ENCODE measurements at regions not wholly inside any gene's neighbourhood (a gene's known extent, or its start where the extent isn't known, plus 50 kb on each side); places are given as distances from the start of the nearest gene placed in this dataset.

DNA sequence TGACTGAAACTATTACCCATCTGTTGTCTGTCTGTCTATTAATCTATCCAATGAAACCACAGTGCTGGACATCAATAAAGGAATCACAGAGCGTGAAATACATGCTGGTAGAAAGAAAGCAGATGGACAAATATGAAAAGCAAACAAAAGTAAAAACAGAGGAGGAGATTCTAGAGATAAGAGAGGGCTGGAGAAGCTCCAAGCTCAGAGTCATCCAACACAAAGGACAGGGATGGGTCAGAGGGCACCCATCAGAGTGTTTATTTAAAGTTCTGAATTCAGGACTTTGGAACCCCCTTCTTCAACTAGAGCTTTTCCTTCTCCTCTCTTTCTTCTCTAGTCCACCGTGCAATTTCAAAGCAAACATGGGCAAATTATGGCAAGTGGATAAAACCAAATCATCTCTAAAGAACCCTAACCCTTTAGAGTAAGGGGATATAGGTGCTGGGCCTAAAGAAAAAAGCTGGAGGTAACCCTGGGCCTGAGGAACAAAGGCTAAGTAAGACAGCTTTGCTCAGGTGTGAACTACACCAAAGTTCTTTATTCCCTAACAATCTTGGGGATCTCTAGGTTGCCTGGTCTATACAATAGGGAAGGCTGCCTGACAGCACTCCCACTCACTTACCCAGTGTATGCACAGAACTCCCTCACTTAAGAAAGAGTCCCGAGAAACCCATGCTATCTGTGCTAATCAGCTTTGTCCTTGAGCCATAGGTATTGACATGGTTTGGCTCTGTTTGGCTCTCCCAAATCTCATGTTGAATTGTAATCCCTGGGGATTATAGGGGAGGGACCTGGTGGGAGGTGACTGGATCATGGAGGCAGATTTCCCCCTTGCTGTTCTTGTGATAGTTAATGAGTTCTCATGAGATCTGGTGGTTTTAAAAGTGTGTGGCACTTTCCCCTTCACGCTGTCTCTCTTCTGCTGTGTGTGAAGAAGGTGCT is 97.0 kb downstream of the BAMBI start:
- H3K4me3 ChIP-seq (ENCODE audit: low read length), result no peak overlapping the region
- no peak for TF ChIP-seq ZNF274 (IDR thresholded peaks at IDR 0.05; ENCODE audit: low read depth, low read length)

DNA sequence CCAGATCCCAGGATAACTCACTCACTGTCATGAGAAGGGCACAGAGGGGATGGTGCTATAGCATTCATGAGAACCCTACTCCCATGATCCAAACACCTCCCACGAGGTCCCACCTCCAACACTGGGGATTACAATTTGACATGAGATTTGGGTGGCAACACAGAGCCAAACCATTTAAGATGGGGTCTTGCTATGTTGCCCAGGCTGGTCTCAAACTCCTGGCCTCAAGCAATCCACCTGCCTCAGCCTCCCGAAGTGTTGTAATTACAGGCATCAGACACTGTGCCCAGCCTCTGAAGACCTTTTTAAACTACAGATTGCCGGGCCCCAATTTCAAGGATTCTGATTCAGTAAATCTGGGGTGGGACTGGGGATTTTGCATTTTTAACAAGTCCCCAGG is 98.5 kb downstream of the BAMBI start:
- TF ChIP-seq ZNF274 (IDR thresholded peaks at IDR 0.05; ENCODE audit: low read depth, low read length), result no peak
- H3K4me3 ChIP-seq (ENCODE audit: low read length), result no peak overlapping the region

DNA sequence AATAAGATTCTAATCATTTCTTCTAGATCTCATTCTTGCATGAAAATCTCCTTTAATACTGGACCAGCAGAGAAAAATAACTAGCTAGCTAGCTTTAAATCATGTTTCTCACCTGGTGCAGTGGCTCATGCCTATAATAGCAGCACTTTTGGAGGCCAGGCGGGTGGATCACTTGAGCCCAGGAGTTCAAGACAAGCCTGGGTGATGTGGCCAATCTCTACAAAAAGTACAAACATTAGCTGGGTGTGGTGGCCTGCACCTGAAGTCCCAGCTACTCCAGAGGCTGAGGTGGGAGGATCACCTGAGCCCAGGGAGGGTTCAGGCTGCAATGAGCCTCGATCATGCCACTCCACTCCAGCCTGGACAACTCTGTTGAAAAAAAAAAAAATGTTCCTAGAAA is 99.2 kb downstream of the BAMBI start:
- TF ChIP-seq ZNF274 (IDR thresholded peaks at IDR 0.05; ENCODE audit: low read depth, low read length), result no peak
- no peak overlapping the region for H3K4me3 ChIP-seq (ENCODE audit: low read length)

DNA sequence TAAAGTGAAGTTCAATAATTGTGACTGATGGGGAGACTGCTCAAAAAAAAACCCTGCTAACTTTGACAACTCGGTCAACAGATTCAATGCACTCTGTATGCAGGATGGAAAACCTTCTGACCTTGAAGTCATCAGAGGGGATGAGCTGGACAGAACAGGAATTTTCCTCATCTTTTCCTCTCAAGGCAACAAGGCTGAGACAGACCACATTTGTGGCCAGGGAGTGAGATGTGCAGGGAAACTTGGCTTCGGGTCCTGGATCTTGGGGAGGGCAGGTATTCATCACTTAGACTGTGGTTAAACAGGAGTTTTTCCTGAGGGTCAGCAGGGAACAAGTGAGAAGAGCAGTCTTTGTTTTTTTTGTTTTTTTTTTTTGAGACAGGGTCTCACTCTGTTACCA is 100.6 kb downstream of the BAMBI start:
- TF ChIP-seq ZNF274 (IDR thresholded peaks at IDR 0.05; ENCODE audit: low read depth, low read length), result no peak
- H3K4me3 ChIP-seq (ENCODE audit: low read length), result no peak overlapping the region

DNA sequence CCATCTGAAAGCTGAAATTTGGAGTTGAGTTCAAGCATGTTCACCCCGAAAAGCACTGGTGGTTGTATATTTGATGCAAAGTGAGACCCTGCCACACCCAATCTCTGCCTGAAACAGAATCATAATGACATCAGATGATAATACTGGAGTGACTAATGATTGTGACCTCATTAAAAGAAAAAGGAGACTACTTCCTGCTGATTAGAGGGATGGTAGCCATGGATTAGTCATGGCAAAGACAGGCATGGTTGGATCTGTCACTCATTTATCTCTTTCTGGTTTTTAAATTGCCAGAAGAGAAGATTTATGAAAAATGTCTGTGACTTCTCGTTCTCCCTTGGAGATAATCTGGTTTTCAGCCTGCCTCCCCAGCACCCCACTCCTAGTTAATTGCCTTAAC is 101.2 kb downstream of the BAMBI start:
- no peak overlapping the region for H3K4me3 ChIP-seq (ENCODE audit: low read length)
- TF ChIP-seq ZNF274 (IDR thresholded peaks at IDR 0.05; ENCODE audit: low read depth, low read length), result no peak

DNA sequence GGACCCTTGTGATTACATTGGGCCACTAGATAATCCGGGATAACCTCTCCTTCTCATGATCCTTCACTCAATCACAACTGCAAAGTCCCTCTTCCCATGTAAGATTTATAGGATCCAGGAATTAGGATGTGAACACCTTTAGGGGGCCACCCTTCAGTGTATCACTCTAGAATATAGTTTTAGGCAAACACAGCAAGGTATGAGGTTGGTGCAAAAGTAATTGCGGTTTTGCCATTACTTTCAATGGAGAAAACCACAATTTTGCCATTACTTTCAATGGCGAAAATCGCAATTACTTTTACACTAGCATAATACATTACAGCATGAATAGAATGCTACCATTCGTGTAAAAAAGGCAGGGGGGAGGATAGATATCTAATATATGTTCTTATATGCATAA is 104.0 kb downstream of the BAMBI start:
- no peak for TF ChIP-seq ZNF274 (IDR thresholded peaks at IDR 0.05; ENCODE audit: low read depth, low read length)
- H3K4me3 ChIP-seq (ENCODE audit: low read length), result no peak overlapping the region

DNA sequence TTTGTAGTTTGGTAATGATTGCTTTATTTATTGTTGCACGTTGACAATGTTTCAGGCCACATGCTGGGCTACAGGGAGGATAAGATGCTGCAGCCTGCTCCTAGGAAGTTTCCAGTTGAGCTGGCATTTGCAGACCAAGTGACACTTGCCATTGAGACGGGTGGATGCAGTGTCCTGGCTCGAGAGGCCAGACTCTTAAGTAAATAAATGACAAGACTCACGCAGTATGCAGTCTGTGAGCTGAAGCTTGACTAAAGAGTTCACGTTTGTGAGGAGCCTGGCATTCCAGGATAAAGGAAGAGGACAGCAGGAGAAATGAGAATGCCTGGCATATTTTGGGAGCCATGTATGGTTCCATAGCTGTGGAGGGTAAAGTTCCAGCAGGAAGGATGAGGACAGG is 105.8 kb downstream of the BAMBI start:
- TF ChIP-seq ZNF274 (IDR thresholded peaks at IDR 0.05; ENCODE audit: low read depth, low read length), result no peak
- no peak overlapping the region for H3K4me3 ChIP-seq (ENCODE audit: low read length)

DNA sequence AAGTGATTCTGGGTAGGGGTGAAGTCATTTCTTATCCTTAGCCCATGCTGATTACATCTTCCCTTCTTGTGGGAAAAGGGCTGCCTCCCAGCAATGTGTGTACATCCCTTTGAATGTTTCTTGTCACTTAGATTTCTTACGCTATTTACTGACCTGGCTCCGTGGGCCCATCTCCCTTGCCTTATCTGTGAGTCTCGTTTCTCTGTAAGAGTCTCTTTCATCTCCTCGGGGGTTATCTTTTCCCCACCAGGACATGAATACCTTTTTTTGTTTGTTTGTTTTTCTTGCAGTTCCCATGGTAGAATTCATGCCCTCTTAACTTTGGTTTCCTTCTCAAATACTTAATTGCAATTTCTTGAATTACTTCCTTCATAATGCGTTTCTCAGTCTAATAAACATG is 107.7 kb downstream of the BAMBI start:
- TF ChIP-seq ZNF274 (IDR thresholded peaks at IDR 0.05; ENCODE audit: low read depth, low read length), result no peak
- H3K4me3 ChIP-seq (ENCODE audit: low read length), result no peak overlapping the region

DNA sequence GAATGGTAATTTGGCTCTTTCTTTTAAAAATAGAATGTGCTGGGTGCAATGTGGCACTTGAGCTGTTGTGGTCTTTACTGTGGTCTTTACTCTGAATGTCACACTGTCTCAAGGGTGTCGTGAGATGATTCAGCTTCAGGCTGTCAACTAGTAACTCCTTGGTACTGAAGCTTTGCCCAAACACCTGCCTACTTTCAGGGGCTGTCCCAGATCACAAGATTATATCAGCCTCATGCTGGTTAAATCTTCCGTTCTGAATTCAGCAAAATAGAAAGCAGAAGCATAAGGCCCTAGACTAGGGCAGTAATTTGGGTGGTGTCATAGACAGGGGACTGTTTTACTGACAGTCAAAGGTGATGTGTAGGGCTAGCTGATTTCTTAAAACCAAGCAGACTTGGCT is 110.9 kb downstream of the BAMBI start:
- H3K4me3 ChIP-seq (ENCODE audit: low read length), result no peak overlapping the region
- no peak for TF ChIP-seq ZNF274 (IDR thresholded peaks at IDR 0.05; ENCODE audit: low read depth, low read length)

DNA sequence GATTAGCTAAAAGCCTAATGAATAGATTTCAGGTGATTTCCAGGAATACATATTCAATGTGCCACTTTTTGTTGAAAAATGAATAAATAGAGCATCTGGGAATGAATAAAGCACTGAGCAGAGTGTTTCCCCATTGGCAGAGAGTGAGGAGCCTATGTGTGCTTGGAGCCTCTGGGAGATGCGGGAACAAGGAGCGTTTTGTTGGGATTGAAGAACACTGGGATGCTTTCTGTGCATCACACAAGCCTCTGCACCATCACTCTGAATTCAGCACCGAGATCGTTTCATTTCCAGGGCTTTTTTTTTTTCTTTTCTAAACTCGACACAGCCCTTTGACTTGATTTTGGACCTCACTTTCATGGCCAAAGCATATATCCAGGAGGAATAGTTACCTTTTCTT is 111.4 kb downstream of the BAMBI start:
- TF ChIP-seq ZNF274 (IDR thresholded peaks at IDR 0.05; ENCODE audit: low read depth, low read length), result no peak
- H3K4me3 ChIP-seq (ENCODE audit: low read length), result no peak overlapping the region

DNA sequence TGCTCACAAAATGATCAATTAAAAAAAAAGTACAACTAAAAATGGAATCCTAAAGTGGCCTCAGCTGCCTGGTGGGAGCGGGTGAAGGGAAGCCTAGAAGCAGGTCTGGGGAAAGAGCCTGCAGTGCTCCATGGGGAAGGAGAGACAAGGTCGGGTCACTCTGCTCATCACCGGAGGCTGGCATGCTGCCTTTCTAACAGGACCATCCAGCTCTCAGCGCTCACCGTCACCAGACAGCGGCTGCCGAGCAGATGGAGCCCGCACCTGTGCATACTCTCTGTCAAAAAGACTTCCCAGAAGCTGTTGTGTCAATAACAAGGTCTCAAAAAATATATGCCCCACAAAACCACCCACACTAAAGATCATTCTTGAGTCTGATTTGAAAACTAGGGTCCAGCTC is 112.8 kb downstream of the BAMBI start:
- H3K4me3 ChIP-seq (ENCODE audit: low read length), result no peak overlapping the region
- no peak for TF ChIP-seq ZNF274 (IDR thresholded peaks at IDR 0.05; ENCODE audit: low read depth, low read length)

DNA sequence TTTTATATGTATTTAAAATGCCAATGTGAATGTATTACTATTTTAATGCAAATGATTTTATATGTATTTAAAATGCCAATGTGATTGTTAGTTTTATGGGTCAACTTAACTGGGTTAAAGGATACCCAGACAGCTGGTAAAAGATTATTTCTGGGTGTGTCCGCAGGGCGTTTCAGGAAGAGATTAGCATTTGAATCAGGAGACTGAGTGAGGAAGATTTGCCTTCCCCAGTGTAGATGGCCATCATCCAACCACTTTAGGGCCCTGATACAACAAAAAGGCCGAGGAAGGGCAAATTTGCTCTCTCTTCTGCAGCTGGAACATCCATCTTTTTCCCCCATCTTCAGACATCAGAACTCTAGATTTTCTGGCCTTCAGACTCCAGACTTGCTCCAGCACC is 116.2 kb downstream of the BAMBI start:
- H3K4me3 ChIP-seq (ENCODE audit: low read length), result no peak overlapping the region
- TF ChIP-seq ZNF274 (IDR thresholded peaks at IDR 0.05; ENCODE audit: low read depth, low read length), result no peak

DNA sequence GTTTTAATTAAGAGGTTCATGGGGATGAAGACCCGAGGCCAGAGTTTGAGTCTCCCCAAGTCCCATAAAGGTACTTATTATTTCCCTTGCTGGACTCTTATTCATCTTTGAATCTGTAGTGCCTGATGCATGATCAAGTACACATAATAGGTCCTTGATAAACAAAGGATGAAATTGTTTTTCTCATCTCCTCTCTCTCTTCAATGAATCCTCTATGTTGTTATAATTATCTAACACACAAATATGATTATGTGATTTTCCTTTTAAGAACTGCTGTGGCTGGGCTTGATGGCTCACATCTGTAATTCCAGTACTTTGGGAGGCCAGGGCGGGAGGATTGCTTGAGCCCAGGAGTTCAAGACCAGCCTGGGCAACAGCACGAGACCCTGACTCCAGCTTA is 117.7 kb downstream of the BAMBI start:
- TF ChIP-seq ZNF274 (IDR thresholded peaks at IDR 0.05; ENCODE audit: low read depth, low read length), result no peak
- no peak overlapping the region for H3K4me3 ChIP-seq (ENCODE audit: low read length)

DNA sequence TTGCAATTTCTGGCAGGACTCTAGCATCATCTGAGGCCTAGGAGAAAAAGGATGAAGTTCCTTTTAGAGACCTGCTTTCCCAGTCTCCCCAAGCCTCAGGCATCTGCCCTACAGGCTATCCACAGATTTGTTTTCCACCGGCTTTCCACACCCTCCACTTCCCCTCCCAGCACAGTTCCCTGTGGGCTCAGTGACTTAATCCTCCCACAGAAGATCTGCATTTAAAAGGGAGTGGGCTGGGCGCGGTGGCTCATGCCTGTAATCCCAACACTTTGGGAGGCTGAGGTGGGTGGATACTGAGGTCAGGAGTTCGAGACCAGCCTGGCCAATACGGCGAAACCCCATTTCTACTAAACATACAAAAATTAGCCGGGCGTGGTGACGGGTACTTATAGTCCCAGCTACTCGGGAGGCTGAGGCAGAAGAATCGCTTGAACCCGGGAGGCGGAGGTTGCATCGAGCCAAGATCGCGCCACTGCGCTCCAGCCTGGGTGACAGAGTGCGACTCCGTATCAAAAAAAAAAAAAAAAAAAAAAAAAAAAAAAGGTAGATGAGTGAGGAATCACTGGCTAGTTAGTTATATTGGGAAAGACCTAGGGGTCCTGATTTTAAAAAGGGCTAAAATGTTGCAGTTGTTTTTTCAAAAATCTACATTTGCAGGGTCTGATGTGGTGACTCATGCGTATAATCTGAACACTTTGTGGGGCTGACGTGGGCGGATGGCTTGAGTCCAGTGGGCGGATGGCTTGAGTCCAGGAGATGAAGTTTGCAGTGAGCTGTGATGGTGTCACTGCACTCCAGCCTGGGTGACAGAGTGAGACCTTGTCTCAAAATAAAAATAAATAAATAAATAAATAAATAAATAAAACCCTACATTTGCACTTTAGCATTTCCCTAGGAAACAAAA is 119.5 kb downstream of the BAMBI start:
- TF ChIP-seq ZNF274 (IDR thresholded peaks at IDR 0.05; ENCODE audit: low read depth, low read length), result no peak
- no peak overlapping the region for H3K4me3 ChIP-seq (ENCODE audit: low read length)

DNA sequence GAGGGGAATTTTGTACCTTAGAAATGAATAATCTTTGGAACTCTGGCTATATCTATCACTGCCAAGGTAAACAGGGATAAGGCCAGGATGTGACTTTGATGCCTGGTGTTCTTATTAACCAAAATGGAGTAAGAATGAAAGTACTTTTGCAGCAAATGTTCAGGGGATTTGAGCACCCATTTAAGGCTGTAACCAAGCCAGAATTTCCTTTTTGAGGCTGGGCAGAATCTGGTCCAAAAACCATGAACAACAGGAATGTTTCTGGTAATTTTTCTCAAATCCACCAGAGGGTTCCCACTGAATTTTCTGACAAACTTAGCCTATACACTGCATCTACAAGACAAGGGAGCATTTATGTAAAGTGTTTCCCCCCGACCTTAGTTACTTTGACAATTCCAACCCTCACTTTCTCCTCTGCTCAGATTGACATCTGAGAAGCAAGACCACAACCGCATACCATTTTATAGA is 120.6 kb downstream of the BAMBI start:
- no peak for TF ChIP-seq ZNF274 (IDR thresholded peaks at IDR 0.05; ENCODE audit: low read depth, low read length)
- H3K4me3 ChIP-seq (ENCODE audit: low read length), result no peak overlapping the region
